T-helper 2 cell (primary cell): ENCODE measurements at regions not wholly inside any gene's neighbourhood (a gene's known extent, or its start where the extent isn't known, plus 50 kb on each side); places are given as distances from the start of the nearest gene placed in this dataset.
"Not testable (repeated sequence)": the region's sequence is repeated elsewhere in the genome, so short reads cannot be mapped to it uniquely, and the experiment has no call there.

Experiments
- DNase-seq, 5 experiments: peaks; one replicate each; pipeline versions ENCODE4 v3.0.0 to v3.0.0-alpha.2; 2012 to 2022

DNA sequence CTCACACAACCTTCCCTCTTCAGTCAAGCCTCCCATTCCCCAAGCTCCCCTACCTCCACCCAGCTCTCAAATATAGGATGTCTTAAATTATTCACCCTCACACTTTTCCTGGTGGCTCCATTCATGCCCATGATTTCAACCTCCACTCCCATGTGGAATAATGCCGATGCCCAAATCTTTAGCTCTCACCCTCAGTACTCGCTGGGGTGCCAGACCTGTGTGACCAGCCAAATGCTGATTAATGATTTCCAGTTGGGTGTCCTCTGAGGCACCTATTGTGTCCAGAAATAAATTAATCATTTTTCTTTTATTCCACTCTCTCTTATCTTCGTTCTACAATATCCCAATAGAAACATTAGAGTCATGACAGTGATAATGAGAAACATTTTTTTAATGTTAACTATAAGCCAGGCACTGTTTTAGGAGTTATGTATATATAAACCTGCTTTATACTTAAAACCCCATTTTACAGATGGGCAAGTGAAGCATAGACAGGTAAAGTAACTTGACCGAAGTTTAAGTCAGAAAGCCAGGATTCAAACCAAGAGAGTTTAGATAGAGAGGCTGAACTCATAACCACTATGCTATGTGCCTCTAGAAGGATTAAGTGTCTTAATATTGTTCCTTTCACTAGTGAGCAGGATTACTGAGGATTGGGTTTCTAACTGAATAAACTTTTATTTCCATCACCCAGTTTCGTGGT is 209.7 kb downstream of the DUSP10 start:
- DNase-seq = no peak

DNA sequence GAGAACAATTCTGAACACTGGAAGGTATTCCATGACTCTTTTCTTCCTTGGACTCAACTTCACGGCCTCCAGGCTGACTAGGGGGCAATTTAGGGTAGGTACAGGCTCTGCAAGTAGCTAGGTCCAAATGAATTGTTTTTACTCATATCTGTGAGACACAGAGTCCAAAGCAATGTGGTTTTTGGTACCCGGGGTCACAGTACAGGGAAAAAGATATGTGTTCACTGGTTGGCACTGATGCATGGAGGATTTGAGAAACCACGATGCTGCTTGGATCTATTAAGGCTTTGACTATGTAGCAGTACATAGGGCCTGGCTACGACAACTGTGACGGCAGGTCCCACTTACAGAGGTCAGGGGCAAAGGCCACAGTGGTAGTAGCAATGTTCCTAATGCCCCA is 200.6 kb downstream of the DUSP10 start:
- DNase-seq = no peak

DNA sequence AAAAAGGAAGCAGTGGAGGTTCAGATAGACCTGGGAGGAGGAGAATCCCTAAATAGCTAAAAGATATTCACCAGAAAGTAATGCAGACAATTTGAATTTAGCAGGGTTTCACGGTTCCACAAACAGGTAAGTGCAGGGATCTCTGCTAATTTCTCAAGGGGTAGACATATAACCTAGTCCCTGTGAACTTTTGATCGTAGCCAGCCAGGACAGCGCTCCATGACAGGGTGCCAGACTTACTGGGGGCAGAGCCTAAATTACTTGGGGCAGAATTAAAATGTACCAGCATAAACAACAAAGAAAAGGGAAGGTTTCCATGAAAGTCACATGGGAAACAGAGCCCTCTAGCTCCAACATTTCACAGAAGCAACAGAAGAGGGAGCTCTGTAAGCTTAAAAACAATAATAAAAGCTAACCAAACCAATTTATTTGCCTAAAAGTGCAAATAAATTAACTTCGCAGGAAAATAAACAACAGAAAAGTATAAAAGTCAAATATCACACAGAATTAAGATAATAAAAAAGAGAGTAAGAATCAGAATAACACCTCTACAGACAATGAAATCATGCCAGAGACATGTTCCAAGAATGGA is 198.3 kb downstream of the DUSP10 start:
- DNase-seq = peak in 1 of 5 experiments; percentile 27

DNA sequence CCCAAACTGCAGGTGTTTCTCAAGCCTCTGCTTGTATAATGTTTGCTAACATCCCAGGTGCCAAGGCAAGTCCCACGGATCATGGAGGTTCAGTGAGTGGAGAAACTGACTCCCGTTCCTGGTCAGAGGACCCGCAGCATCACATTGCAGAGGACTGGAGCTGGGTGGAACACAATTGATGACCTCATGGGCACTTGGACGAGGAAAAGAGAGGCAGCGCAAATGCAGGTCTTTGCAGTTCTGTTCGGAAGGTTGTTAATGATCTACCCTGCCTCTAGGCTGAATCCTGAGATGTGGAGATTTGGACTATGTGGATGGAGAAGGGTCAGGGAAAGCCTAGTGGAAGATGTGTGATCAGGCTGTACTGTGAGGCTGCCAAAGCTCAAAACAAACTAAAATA is 192.9 kb downstream of the DUSP10 start:
- DNase-seq = no peak

DNA sequence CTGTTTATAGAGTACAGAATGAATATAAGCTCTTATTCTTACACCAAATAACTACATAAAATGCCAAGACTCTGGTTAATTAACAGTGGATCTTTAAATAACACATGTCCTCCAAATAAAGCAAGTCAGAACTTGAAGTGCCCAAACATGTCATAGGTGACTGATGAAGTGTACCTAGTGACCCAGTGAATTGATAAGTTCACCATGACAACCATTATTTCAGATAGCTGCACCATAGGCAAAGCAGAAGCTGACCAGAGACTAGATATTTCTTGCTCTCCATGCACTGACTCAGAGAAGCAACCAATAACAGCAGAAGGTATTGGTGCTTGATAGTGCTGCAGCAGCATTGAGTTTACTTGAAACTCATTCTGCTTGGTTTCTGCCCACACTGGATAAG is 192.1 kb downstream of the DUSP10 start:
- DNase-seq = no peak

DNA sequence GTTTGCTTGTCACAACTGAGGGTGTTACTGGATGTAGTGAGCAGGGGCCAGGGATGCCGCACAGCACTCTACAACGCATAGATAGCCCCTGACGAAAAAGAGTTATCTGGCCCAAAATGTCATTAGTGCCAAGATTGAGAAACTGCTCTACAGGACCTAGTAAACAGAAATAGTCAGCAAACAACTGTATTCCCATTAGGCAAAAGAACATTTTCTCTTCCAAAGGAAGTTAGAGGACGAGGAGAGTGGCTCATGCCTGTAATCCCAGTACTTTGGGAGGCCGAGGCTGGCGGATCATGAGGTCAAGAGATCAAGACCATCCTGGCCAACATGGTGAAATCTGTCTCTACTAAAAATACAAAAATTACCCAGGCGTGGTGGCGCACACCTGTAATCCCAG is 189.1 kb downstream of the DUSP10 start:
- DNase-seq = not testable (repeated sequence)

DNA sequence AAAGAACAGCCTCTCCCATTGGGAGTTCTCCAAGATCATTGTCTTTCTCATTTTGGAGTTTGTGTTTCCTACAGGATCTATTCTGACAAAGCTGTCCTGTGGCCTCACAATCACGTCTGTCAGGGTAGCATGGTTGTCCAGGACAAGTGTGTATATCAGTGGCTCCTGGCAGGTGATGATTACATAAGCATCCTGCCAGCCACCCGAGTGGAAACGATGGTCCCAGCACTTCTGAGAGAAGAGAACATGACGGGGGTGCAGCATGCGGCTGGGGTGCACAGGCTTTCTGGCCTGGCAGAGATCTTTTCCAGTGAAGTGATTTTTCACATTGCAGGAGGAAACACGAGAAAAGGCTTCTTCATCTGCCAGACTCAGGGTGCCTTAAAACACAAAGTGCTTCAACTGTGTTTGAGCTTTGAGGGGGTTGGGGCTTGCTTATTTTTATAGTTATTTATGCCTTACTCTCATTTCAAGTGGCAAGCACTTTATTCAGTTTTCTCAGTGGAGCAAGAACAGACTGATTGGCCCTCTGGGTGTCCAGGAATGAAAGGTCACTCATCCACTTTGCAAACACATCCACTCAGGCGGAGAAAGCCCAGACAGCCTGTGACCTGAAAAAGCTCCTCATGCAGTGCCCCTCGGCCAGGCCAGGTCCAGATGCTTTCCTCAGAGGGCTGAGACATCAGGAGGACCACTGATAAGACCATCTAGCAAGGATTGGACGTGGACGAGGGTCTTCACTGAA is 186.0 kb downstream of the DUSP10 start:
- DNase-seq = no peak

DNA sequence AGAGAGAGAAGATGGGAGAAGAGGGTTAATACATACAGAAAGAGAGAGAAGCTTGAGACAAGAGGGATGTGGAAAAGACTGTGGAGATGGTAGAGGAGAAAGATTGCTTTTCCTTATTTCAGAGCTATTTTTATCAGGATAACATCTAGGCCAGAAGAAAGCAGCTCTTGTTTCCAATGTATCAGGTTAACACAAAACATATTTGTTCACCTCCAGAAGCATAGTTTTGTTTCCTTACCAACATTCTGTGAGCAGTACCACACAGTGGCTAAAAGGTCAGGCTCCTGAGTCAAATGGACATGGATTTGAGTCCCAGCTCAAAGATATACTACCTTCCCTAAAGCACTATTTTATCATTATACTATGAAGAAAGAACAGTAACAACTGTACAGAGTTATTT is 185.5 kb downstream of the DUSP10 start:
- DNase-seq = no peak

DNA sequence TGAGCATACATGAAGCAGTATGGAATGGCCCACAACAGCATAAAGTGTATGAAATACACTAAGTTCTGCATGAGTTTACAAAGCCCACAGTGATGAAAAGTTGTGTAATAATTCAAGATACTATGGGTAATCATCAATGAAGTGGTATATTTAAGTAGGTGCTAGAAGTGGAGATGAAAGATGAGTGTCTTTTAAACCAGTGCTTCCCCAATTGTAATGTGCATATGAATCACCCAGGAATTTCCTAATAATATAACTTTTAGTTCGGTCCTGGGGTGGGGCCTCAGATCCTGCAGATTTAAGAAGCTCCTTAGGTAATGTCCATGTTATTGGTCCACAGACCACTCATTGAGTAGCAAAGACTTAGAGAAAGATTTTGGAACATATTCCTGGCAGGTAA is 184.9 kb downstream of the DUSP10 start:
- DNase-seq = no peak

DNA sequence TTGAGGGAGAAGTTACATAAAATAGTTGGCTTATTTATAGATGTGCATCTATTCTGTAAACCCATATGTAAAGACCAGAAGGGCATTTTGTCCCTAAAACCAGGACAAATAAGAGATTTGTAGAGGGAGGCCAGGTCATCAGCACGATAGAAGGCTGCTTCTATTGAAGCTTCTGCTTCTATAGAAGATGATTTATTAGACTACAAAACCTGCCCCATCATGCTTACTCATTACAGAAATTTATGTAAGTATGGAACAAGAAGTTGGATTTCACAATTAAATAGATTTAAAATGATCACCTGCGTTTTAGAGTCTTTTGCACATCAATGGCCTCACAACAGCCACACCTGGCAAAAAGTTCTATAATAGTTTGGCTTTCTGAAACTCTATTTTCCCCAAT is 183.5 kb downstream of the DUSP10 start:
- DNase-seq = no peak

DNA sequence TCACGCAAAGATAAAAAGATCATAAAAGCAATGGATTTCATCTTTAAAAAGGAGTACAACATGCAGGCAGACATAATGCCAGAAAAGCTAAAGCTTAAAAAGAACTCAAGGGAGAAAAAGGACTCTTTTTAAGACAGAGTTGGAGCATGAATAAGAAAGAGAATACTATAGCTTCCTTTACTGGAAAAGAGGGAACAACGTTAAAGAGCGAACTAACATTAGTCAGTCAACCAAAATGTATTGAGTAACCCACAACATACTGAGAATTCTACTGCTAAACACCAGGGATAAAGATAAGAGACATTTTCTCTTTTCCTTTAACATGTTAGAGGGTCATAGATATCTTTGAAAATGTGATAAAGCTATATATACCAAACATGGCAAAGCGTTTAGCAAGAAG is 182.0 kb downstream of the DUSP10 start:
- no peak for DNase-seq

DNA sequence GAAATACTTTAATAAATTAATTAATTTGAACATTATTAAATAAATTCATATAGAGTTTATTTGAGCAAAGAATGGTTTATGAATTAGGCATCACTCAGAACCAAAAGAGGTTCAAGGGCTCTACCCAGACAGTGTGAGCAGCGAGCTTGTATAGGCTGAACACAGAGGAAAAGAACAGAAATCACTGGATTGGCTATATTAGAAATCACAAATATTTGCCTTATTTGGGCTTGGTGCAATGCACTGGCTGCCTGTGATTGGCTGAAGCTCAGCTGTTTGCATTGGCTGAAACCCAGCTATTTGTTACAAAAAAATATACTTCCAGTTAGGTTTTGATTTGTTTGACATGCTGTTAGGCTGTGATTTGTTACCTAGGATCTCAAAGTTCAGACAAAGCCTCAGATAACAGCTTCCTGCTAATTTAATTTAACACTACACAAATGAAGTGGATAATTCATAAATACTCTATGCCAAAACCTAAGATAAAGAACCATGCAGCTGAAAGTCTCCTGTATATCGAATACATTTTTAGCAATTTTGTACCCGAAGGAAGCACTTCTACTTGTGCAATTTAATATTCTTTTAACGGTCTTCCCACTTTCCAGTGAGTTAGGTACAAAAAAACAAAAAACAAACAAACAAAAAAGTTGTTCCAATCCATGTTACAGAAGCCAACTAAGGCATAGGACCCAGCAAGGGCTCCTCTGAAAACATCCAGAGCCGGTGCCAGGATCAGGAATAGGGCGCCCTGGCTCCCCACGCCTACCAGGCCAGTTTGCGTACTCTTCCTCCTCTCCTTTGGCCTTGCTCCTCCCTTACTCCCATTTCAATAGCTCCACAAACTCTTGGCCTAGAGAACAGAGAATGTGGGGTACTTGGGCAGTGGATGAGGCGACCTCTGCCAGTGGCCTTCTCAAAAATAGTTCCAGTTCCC is 179.1 kb downstream of the DUSP10 start:
- no peak for DNase-seq

DNA sequence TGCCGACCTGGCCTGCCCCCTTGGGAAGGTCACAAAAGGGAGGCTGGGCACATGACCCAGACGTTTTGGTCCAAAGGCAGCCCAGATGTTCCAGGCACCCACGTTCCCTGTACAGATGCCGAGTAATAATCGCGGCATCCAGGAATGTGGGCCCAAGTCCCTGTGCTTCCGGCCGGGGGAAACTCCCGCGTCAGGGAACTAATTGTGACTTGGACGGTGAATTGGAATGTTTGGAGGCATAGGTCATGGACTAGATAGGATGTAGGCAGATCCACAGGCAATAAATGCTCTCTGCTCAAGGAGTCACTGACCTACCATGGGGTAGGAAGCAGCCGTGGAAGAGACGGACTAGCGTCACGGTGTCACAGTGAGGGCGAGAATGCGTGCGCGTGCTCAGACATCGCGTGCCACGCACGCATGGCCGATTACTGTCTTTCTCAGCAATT is 178.4 kb downstream of the DUSP10 start:
- no peak for DNase-seq

DNA sequence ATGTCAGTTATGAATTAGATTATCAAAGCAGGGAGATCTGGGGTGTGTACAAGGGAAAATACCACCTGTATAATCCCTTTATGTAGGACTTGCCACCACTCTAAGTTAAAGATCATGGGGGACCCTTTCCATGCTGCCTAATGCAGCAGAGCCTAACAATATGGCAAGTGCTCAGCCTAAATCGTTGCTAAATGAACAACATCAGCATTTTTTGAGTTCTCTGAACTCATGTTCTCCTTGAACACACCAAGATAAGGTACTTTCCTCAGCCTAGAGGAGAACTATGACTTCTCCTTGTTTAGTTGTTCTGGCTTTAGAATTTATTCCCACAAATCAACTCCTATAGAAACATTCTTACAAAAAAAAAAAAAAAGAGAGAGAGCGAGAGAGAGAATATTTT is 177.0 kb downstream of the DUSP10 start:
- no peak for DNase-seq

DNA sequence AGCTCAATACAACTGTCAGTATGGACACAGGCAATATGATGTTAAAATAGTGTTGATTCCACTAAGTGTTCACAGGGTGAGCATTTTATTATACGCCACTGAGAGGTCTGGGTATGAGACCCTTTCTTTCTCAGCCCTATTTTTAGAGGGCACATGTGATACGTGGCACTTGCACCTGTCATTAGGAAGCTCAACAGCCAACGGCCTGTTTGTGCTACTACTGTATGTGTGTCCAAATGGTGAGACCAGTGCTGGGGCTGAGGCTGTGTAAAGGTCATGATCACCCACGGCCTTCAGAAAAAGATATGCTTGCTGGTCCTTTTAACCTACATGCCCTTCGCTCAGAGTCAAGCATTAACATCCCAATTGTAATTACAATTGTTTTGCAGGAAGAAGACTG is 176.2 kb downstream of the DUSP10 start:
- no peak for DNase-seq

DNA sequence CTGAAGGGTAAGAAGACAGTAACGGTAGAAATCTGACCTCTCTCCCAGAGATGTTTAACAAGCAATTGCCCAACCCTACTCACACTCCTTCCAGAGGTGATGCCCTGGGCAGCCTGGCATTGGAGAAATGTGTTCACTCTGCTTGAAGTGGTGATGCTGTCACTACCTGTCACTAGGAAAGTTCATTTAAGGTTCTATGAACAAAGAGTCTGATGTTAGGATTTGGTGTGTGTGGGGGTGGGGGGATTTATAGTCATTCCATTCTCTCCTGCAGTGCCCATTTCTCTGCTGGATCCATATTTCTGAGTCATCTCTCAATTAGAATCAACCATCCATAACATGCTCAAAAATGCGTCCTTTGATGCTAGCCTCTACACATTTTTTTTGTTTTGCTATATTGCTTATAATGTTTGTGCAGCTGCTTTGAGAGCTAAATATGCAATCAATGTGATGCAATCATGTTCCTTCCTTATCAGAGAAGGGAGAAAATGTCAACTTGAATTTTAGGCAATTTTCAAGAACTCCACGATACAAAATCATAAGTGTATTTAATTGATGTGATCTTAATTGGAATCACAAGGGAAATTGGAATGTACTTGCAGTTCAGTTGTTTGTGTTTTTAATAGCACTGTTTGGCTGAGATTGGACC is 173.9 kb downstream of the DUSP10 start:
- DNase-seq = no peak

DNA sequence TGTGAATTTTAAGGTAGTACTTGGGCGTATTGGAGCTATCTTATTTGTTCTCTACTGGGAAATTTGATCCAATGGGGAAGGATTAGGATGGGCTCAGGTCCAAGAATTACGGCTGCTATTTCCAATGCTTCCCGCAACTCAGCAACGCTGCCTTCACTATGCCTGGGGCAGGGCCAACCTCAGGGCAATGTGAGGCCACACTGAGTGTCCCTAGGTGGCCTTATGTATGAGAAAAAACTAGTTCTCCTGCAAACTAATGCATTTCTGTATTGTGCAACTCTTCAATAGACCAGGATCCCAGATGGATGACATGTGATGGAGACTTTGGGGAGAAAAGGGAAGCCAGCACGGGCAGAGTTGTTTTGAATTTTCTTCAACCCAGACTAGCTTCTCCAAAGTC is 168.1 kb downstream of the DUSP10 start:
- DNase-seq = no peak

DNA sequence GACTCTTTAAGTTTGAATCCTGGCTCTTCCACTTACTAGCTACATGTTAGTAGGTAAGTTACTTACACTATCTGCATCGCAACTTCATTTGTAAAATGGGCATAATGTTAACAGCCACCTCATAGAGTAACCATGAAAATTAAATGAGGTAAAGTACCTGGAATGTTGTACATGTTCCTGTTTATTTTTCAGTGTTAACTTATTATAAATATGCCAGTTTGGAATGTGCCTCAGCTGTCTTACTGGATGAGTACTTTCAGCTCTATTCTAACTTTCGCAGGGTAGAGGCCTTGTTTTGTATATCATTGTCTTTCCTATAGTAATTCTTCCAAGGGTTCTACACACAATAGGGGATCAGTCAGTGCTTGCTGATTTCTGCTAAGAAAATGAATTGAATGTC is 167.4 kb downstream of the DUSP10 start:
- no peak for DNase-seq

DNA sequence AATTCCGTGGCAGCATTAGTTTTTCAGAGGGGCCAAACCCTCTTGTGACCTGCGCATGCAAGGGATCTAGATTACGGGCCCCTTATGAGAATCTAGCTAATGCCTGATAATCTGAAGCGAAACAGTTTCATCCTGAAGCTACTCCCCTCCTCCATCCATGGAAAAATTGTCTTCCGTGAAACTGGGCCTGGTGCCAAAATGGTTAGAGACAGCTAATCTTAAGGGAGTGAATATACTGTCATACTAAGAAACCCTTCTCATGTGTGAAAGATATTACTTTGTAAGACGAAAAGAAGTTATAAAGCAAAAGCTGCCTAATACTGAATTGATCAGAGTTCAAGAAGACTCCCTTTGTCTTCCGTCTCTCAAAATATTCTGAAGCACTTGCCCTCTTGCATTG is 166.3 kb downstream of the DUSP10 start:
- no peak for DNase-seq

DNA sequence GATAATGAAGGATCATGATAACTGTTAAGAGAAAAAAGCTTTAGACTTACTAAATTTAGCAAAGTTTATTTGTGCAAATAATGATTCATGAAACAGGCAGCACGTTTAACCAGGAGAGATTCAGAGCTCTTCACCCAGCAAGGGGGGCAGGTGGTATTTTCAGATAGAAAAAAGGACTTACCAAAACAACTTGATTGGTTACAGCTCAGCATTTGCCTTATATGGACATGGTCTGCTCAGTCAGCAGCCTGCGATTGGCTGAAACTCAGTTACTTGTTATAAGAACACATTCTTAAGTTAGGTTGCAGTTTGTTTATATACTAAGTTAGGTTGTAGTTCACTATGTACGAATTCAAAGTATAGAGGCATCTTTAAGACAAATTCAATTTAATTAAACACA is 165.6 kb downstream of the DUSP10 start:
- no peak for DNase-seq

DNA sequence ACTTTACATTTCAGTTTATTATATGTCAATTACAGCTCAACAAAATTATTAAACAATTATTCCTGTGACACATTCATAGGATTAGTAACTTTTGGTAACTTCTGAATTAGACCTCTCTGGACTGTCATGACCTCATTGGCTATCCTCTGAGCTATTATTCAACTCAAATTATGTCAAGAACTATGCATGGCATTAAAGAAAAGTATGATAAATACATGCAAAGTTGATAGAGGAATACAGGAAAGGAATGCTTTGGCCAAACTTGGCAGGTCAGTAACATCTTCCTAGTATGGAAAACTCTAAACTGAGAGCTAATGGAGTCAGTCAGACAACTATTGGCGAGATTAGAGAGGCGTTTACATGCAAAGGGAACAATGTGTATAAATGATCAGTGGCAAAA is 158.4 kb downstream of the DUSP10 start:
- DNase-seq = no peak

DNA sequence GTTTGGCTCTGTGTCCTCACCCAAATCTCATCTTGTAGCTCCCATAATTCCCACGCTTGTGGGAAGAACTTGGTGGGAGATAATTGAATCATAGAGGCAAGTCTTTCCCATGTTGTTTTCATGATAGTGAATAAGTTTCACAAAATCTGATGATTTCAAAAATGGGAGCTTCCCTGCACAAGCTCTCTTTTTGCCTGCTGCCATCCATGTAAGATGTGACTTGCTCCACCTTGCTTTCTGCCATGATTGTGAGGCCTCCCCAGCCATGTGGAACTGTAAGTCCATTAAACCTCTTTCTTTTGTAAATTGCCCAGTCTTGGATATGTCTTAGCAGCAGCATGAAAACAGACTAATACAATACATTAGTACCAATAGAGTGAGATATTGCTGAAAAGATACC is 154.9 kb downstream of the DUSP10 start:
- DNase-seq = not testable (repeated sequence)
